Prostate gland (tissue), 2 donors: ENCODE measurements at regions not wholly inside any gene's neighbourhood (a gene's known extent, or its start where the extent isn't known, plus 50 kb on each side); places are given as distances from the start of the nearest gene placed in this dataset.
"Not testable (repeated sequence)": the region's sequence is repeated elsewhere in the genome, so short reads cannot be mapped to it uniquely, and the experiment has no call there.

Source experiments
- DNase-seq: peaks from one replicate; pipeline ENCODE4 v3.0.0-alpha.2; 2019; ENCODE audit warnings: low spot score
- H3K27ac ChIP-seq, 2 donors: fragments of 200-600 bp; sonication (generic); 2 replicates each; pipeline ENCODE4 v1.5.1; 2017 to 2019
- H3K27me3 ChIP-seq: fragments of 200-600 bp; sonication (generic); replicated peaks from 2 replicates; pipeline ENCODE4 v1.5.1; 2019; ENCODE audit not compliant: insufficient read depth
- H3K36me3 ChIP-seq, 2 donors: fragments of 200-600 bp; sonication (generic); 1 replicate in 1 of 2; 2 replicates in 1 of 2; pipeline versions ENCODE4 v1.5.1 to v1.8.1; 2017 to 2019
- H3K4me1 ChIP-seq: fragments of 200-600 bp; sonication (generic); replicated peaks from 2 replicates; pipeline ENCODE4 v1.5.1; 2019
- H3K4me3 ChIP-seq, 2 donors: fragments of 200-600 bp; sonication (generic); 2 replicates each; pipeline ENCODE4 v1.5.1; 2017 to 2019
- H3K9me3 ChIP-seq: fragments of 200-600 bp; sonication (generic); 2 replicates; pipeline ENCODE4 v1.5.1; 2017
- POLR2A ChIP-seq: fragments of 450-650 bp; IDR thresholded peaks from one replicate; pipeline ENCODE4 v1.6.1; 2016; ENCODE audit warnings: antibody characterized with exemption, mild to moderate bottlenecking
- POLR2AphosphoS5 ChIP-seq: sonication (generic); formaldehyde crosslinking; IDR thresholded peaks from one replicate; pipeline ENCODE4 v1.6.1; 2017; ENCODE audit warnings: antibody characterized with exemption
- WGBS: methylation state at CpG from one replicate; pipeline ENCODE4 v1.1.5; 2018; 5-methylcytosine and 5-hydroxymethylcytosine counted together
- intact Hi-C: fragments of 100-400 bp; cut with DNase I; formaldehyde crosslinking; loops from one replicate; pipeline ENCODE4 v1.14.2; 2022
- TF ChIP-seq, protein P1 (sequence below), 4 experiments: fragments of 200-600 bp in 2 of 4; fragments of 450-650 bp in 2 of 4; sonication (generic) in 2 of 4; IDR thresholded peaks; 1 replicate in 3 of 4; 2 replicates in 1 of 4; pipeline ENCODE4 v1.5.1; 2016 to 2019; ENCODE audit warnings: antibody characterized with exemption in 4 of 4, mild to moderate bottlenecking in 2 of 4, moderate library complexity in 2 of 4

DNA sequence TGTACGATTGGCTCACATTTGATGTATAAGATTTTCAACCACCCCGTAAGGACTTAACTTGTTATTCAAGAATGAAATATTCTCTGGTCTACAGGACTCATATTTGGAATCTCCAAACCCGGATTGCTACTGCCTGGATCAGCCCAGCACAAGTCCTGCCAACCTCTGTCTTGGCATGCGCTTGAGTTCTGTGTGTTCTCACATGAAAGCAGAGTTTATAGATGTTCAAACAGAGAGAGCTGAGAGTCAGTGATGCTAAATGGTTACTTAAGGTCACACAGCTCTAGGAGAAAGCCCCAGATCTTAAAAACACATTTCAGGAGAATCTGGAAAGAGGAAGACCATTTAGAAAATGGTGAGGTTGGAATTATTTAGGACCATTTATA, 268.0 kb upstream of the TBL1XR1 start:
- peak overlapping the region; percentile 80 to 81 for H3K27ac ChIP-seq
- peak; percentile 94 for TF ChIP-seq POLR2AphosphoS5
- TF ChIP-seq, protein P1, sequence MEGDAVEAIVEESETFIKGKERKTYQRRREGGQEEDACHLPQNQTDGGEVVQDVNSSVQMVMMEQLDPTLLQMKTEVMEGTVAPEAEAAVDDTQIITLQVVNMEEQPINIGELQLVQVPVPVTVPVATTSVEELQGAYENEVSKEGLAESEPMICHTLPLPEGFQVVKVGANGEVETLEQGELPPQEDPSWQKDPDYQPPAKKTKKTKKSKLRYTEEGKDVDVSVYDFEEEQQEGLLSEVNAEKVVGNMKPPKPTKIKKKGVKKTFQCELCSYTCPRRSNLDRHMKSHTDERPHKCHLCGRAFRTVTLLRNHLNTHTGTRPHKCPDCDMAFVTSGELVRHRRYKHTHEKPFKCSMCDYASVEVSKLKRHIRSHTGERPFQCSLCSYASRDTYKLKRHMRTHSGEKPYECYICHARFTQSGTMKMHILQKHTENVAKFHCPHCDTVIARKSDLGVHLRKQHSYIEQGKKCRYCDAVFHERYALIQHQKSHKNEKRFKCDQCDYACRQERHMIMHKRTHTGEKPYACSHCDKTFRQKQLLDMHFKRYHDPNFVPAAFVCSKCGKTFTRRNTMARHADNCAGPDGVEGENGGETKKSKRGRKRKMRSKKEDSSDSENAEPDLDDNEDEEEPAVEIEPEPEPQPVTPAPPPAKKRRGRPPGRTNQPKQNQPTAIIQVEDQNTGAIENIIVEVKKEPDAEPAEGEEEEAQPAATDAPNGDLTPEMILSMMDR (IDR thresholded peaks at IDR 0.05) = no peak
- H3K9me3 ChIP-seq = no peaks in the 10 kb centered on the region
- WGBS = 11% methylated on average over 4 of the region's 4 CpGs
- intact Hi-C loops = loop anchor here (10.0 kb wide), 1 partner anchor 360 kb away; no protein-coding TSS in a partner anchor
- no peaks in the 10 kb centered on the region for H3K36me3 ChIP-seq
- no peak overlapping the region for H3K4me3 ChIP-seq
- DNase-seq = peak; percentile 91
- H3K27me3 ChIP-seq = no peaks in the 10 kb centered on the region
- H3K4me1 ChIP-seq = peaks cover 13% of the 10 kb centered on the region

DNA sequence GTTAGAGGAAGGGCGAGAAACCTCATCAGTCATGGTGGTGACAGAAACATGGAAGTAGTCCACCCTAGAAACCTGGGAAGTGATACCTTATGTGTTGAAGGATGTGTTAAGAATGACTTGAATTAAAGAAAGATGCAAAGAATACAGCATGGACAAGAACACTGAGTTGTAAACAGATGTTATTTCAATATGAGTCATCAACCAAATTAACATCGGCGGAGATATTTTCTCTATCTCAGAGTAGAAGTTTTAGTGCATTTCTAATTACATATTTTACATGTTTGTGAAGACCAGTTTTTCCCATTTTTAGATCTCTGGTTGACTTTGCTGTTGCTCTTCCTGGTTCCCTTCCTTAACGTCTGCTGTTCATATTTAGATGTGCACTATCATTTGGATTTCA, 268.8 kb upstream of the TBL1XR1 start:
- peak overlapping the region; percentile 80 to 81 for H3K27ac ChIP-seq
- TF ChIP-seq, protein P1 (IDR thresholded peaks at IDR 0.05) = no peak
- TF ChIP-seq POLR2A (no peak), POLR2AphosphoS5 (no peak)
- H3K4me3 ChIP-seq = no peak overlapping the region
- H3K36me3 ChIP-seq = no peaks in the 10 kb centered on the region
- H3K9me3 ChIP-seq = no peaks in the 10 kb centered on the region
- peaks cover 13% of the 10 kb centered on the region for H3K4me1 ChIP-seq
- WGBS = 67% methylated on average over 4 of the region's 4 CpGs
- intact Hi-C loops = loop anchor here (10.0 kb wide), 1 partner anchor 359 kb away; no protein-coding TSS in a partner anchor
- no peak for DNase-seq
- H3K27me3 ChIP-seq = no peaks in the 10 kb centered on the region

DNA sequence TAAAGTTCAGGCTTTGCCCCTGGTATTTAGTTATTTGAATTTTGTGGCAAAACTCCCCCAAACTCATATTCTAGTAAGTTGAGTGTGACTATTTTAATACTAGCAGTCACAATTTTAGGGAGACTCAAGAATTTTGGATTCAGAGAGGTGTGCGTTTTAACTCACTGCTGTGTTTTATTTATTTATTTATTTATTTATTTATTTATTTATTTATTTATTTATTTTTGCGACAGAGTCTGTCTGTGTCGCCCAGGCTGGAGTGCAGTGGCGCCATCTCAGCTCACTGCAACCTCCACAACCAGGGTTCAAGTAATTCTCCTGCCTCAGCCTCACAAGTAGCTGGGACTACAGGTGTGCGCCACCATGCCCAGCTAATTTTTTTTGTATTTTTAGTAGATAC, 269.3 kb upstream of the TBL1XR1 start:
- WGBS = over 99% methylated on average over 5 of the region's 5 CpGs
- intact Hi-C loops = loop anchor here (10.0 kb wide), 1 partner anchor 358 kb away; no protein-coding TSS in a partner anchor
- not testable (repeated sequence) for H3K27me3 ChIP-seq, H3K4me3 ChIP-seq, DNase-seq, H3K36me3 ChIP-seq, H3K9me3 ChIP-seq
- peaks cover 13% of the 10 kb centered on the region for H3K4me1 ChIP-seq
- H3K27ac ChIP-seq = peak overlapping the region; percentile 80 to 81

DNA sequence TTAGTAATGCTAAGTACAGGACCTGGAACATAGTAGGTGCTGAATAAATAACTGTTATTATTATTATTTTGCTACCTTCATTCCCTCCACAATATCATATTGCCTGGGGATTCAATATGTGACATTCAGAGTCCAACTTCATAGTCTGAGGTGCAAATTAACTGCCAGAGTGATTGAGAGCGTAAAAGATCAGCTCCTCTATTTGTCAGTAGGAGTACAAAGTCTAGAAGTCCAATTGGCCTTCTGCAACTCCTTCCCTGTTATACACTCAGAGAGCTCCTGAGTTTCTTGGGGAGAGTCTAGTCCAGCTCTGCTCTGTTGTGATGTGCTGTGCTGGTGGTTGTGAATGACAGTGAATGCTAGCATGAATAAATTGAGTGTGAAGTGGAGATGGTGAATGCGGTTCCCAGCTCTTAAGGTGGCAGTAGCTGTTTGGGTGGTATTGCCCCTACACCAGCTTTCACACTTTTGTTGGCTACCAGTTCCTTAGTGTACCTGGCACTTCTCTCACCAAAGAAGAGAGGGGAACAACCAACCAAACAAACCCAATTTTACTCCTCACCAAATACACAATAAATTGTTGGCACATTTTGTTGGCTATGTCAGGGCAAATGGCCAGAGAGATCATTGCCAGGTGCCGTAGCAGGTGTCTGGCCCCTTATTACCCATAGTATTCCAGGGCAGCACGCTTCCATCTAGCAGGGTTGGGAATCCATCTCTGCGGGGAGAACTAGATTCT, 270.1 kb upstream of the TBL1XR1 start:
- H3K27ac ChIP-seq = peak overlapping the region; percentile 80 to 81

DNA sequence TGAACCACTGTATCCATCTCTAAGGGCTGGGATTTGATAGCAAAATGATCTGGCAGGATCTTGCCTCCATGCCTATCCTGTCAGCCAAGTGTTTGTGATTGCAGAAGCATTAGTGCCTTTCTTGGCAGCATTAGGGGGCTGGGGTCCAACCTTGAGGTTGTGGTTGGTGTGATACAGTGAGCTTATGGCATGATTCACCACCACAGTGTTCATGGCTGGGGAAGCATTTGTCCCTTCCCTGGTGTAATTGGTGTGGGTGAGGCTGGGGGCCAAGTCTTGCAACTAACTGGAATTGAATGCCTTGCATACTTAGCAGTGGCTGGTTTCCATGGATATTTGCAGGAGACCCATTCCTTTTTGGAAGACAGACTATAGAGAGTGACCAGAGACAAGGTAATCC, 271.0 kb upstream of the TBL1XR1 start:
- Histone ChIP-seq H3K27ac (peak overlapping the region in 1 of 2 donors; percentile 18), H3K9me3 (no peaks in the 10 kb centered on the region), H3K27me3 (no peaks in the 10 kb centered on the region), H3K36me3 (no peaks in the 10 kb centered on the region), H3K4me1 (peaks cover 13% of the 10 kb centered on the region), H3K4me3 (no peak overlapping the region)
- TF ChIP-seq, protein P1 (IDR thresholded peaks at IDR 0.05) = no peak
- TF ChIP-seq POLR2AphosphoS5 (no peak), POLR2A (no peak)
- intact Hi-C loops = loop anchor here (10.0 kb wide), 1 partner anchor 356 kb away; no protein-coding TSS in a partner anchor
- no peak for DNase-seq

More for the DNA sequence above, 270.1 kb upstream of the TBL1XR1 start:
- H3K27me3 ChIP-seq = no peaks in the 10 kb centered on the region
- WGBS = 87% methylated on average over 5 of the region's 5 CpGs
- no peak for DNase-seq
- TF ChIP-seq POLR2A = no peak
- H3K4me3 ChIP-seq = no peak overlapping the region
- H3K4me1 ChIP-seq = peaks cover 13% of the 10 kb centered on the region
- H3K9me3 ChIP-seq = no peaks in the 10 kb centered on the region
- no peaks in the 10 kb centered on the region for H3K36me3 ChIP-seq
- intact Hi-C loops = loop anchor here (10.0 kb wide), 1 partner anchor 357 kb away; no protein-coding TSS in a partner anchor

DNA sequence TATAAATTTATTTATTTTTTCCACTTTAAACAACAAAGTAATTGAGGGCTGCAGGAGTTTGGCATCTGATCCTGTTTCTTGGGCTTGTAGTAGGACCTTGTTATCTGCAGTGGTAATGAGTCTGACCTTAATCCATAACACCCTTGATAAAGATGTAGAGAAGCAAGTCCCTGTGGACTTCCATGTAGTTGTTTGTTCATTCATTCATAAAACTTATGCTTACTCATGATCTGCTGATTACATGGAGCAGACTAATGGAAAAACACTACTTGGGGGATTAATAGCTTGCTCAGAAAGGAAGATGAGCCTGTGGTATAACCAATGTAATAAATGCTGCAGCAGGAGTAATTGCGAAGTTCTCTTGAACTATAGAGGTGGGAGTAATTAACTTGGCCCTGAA, 271.5 kb upstream of the TBL1XR1 start:
- intact Hi-C loops = loop anchor here (10.0 kb wide), 1 partner anchor 356 kb away; no protein-coding TSS in a partner anchor
- Histone ChIP-seq H3K27ac (peak overlapping the region; percentile 29 to 59), H3K9me3 (no peaks in the 10 kb centered on the region), H3K4me3 (no peak overlapping the region), H3K4me1 (peaks cover 13% of the 10 kb centered on the region), H3K36me3 (no peaks in the 10 kb centered on the region), H3K27me3 (no peaks in the 10 kb centered on the region)
- TF ChIP-seq, protein P1 (IDR thresholded peaks at IDR 0.05) = no peak
- TF ChIP-seq POLR2A = no peak
- TF ChIP-seq POLR2AphosphoS5 = no peak
- no peak for DNase-seq
- WGBS = 88% methylated on average over 1 of the region's 1 CpG
